CD4-positive, alpha-beta T cell (primary cell): ENCODE measurements at regions not wholly inside any gene's neighbourhood (a gene's known extent, or its start where the extent isn't known, plus 50 kb on each side); places are given as distances from the start of the nearest gene placed in this dataset.

Experiments
- ATAC-seq: fragments of 200-7000 bp; cut with Tn5 transposase; one replicate; pipeline ENCODE4 v1.10.0; 2022; ENCODE audit warnings: mild to moderate bottlenecking; ENCODE audit not compliant: poor library complexity
- CTCF ChIA-PET: fragments of 350-600 bp; sonication (Branson Sonifier 250); formaldehyde crosslinking; loops from one replicate; lab custom pipeline; 2021; ENCODE audit warnings: antibody characterized with exemption, inconsistent platforms; lab: Charles Lee
- POLR2A ChIA-PET: fragments of 350-600 bp; sonication (Branson Sonifier 250); formaldehyde crosslinking; loops from one replicate; lab custom pipeline; 2021; ENCODE audit warnings: antibody characterized with exemption, inconsistent platforms; lab: Charles Lee
- DNase-seq, 14 experiments: peaks; one replicate each; pipeline ENCODE4 v3.0.0-alpha.2; 2013 to 2020; ENCODE audit warnings: mixed read lengths in 2 of 14
- H3K27ac ChIP-seq, 2 donors: one replicate each; pipeline versions ENCODE4 v1.5.1 to v1.7.0; 2013; ENCODE audit warnings: low read length in 2 of 2, low read depth in 1 of 2, mild to moderate bottlenecking in 1 of 2
- H3K27me3 ChIP-seq, 2 experiments: 1 replicate in 1 of 2; 2 replicates in 1 of 2; pipeline versions ENCODE4 v1.6.1 to v1.7.0; 2013; ENCODE audit warnings: low read length in 2 of 2, control low read depth in 1 of 2, mild to moderate bottlenecking in 1 of 2, moderate library complexity in 1 of 2; ENCODE audit not compliant: insufficient read depth in 2 of 2, control insufficient read depth in 1 of 2
- H3K36me3 ChIP-seq: one replicate; pipeline ENCODE4 v1.6.1; 2013; ENCODE audit warnings: low read length, control low read depth; ENCODE audit not compliant: insufficient read depth
- H3K4me1 ChIP-seq: one replicate; pipeline ENCODE4 v1.6.1; 2013; ENCODE audit warnings: low read length, control low read depth; ENCODE audit not compliant: insufficient read depth
- H3K4me3 ChIP-seq: one replicate; pipeline ENCODE4 v1.5.1; 2013; ENCODE audit warnings: mild to moderate bottlenecking, low read length, moderate library complexity
- H3K9me3 ChIP-seq, 2 experiments: 1 replicate in 1 of 2; 2 replicates in 1 of 2; pipeline versions ENCODE4 v1.6.1 to v1.7.0; 2013; ENCODE audit warnings: low read length in 2 of 2, mild to moderate bottlenecking in 2 of 2, control low read depth in 1 of 2, moderate library complexity in 1 of 2; ENCODE audit not compliant: control insufficient read depth in 1 of 2, insufficient read depth in 1 of 2
- H3K27ac Mint-ChIP-seq: one replicate; pipeline ENCODE4 v1.8.0; 2020; ENCODE audit warnings: mixed read lengths
- H3K27me3 Mint-ChIP-seq: one replicate; pipeline ENCODE4 v1.8.0; 2021; ENCODE audit warnings: mixed read lengths
- H3K36me3 Mint-ChIP-seq: one replicate; pipeline ENCODE4 v1.8.0; 2021; ENCODE audit warnings: low read depth, mixed read lengths
- H3K4me1 Mint-ChIP-seq: one replicate; pipeline ENCODE4 v1.8.0; 2021; ENCODE audit warnings: low read depth, mixed read lengths
- H3K4me3 Mint-ChIP-seq: one replicate; pipeline ENCODE4 v1.8.0; 2020; ENCODE audit warnings: mild to moderate bottlenecking, mixed read lengths
- H3K9me3 Mint-ChIP-seq: one replicate; pipeline ENCODE4 v1.8.0; 2020; ENCODE audit warnings: mixed read lengths
- intact Hi-C, 2 experiments: fragments of 100-400 bp; cut with DNase I in 1 of 2; cut with micrococcal nuclease in 1 of 2; formaldehyde crosslinking; loops; one replicate each; pipeline versions ENCODE4 v1.15.1 to v1.9.0; 2023 to 2025; cut with DNase I, micrococcal nuclease
- TF ChIP-seq, protein P1 (sequence below): fragments of 200-600 bp; IDR thresholded peaks from one replicate; pipeline ENCODE4 v1.8.0; 2022; ENCODE audit warnings: antibody characterized with exemption, mild to moderate bottlenecking

DNA sequence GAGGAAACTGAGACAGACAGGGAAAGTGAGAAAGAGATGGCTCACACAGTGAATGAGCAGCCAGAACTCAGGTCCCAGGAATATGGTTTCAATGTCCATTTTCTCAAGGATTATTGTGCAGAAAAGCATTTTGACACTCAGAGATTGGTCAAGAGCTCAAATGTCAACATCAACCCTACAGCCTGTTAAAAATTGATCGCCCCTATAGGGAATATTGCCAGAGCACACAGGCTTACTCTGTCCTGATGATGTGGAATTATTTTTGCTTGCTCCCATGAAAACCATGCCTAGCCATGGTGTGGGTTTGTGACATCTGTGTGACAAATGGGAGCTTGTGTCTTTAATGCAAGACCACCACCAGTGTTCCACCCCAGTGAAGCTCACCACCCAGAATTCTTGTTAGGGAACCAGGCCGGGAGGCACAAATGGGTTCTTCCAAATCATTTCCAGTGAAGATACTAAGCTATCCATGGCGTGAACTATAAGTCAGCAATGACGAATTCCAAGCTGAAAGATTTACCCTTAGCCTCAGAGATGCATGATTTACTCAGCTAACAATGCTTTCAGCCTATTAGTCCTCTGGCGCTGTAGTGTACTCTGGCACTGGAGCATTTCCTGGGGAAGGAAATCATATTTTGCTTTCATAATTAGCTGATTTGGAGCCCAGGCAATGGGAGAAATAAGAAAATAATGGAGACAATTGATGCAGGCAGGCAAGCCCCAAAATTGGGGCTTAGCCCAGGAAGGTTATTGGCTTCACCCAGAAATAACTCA, 1188.2 kb upstream of the TMEM132C start:
- intact Hi-C loops = no loop called here
- H3K27me3 ChIP-seq = peaks cover 0 to 12% of the 10 kb centered on the region in 2 experiments
- no peaks in the 10 kb centered on the region for H3K36me3 Mint-ChIP-seq
- no peaks in the 10 kb centered on the region for H3K9me3 Mint-ChIP-seq
- H3K27ac Mint-ChIP-seq = no peak overlapping the region
- ChIA-PET CTCF (no interaction called here), POLR2A (no interaction called here)
- DNase-seq = no peak
- peaks cover 14% of the 10 kb centered on the region for H3K27me3 Mint-ChIP-seq
- no peak for ATAC-seq
- H3K4me3 Mint-ChIP-seq = no peak overlapping the region
- H3K4me1 Mint-ChIP-seq = peaks cover 11% of the 10 kb centered on the region
- H3K4me1 ChIP-seq = no peaks in the 10 kb centered on the region
- no peak overlapping the region for H3K4me3 ChIP-seq
- H3K9me3 ChIP-seq = no peaks in the 10 kb centered on the region
- H3K36me3 ChIP-seq = no peaks in the 10 kb centered on the region
- H3K27ac ChIP-seq = no peak overlapping the region
- TF ChIP-seq, protein P1, sequence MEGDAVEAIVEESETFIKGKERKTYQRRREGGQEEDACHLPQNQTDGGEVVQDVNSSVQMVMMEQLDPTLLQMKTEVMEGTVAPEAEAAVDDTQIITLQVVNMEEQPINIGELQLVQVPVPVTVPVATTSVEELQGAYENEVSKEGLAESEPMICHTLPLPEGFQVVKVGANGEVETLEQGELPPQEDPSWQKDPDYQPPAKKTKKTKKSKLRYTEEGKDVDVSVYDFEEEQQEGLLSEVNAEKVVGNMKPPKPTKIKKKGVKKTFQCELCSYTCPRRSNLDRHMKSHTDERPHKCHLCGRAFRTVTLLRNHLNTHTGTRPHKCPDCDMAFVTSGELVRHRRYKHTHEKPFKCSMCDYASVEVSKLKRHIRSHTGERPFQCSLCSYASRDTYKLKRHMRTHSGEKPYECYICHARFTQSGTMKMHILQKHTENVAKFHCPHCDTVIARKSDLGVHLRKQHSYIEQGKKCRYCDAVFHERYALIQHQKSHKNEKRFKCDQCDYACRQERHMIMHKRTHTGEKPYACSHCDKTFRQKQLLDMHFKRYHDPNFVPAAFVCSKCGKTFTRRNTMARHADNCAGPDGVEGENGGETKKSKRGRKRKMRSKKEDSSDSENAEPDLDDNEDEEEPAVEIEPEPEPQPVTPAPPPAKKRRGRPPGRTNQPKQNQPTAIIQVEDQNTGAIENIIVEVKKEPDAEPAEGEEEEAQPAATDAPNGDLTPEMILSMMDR = no peak

DNA sequence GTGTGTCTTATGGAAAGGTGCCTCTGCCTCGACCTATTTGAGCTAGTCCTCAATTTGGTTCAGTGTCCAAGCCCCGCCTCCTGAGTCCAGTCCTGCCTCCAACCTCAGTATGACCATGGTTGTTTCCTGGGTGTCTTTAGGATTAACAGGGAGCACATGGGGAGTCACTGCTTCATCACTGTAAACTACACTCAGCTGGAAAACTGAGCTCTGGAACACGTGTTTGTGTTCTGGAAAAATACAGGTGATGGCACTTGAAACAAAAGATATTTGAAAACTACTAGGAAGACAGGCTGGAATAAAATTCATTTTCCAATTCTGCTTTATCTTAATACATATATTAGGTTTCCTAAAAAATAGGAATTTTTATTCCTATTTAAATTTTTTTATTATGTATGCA, 1187.3 kb upstream of the TMEM132C start:
- Mint-ChIP-seq H3K4me3 (no peak overlapping the region), H3K27ac (no peak overlapping the region), H3K27me3 (peaks cover 14% of the 10 kb centered on the region), H3K36me3 (no peaks in the 10 kb centered on the region), H3K9me3 (no peaks in the 10 kb centered on the region), H3K4me1 (peaks cover 15% of the 10 kb centered on the region)
- Histone ChIP-seq H3K27ac (no peak overlapping the region), H3K9me3 (no peaks in the 10 kb centered on the region), H3K27me3 (peaks cover 0 to 12% of the 10 kb centered on the region in 2 experiments), H3K4me3 (no peak overlapping the region), H3K4me1 (no peaks in the 10 kb centered on the region), H3K36me3 (no peaks in the 10 kb centered on the region)
- ChIA-PET POLR2A (no interaction called here), CTCF (no interaction called here)
- intact Hi-C loops = no loop called here
- DNase-seq = no peak
- ATAC-seq = no peak
- TF ChIP-seq, protein P1 = no peak

DNA sequence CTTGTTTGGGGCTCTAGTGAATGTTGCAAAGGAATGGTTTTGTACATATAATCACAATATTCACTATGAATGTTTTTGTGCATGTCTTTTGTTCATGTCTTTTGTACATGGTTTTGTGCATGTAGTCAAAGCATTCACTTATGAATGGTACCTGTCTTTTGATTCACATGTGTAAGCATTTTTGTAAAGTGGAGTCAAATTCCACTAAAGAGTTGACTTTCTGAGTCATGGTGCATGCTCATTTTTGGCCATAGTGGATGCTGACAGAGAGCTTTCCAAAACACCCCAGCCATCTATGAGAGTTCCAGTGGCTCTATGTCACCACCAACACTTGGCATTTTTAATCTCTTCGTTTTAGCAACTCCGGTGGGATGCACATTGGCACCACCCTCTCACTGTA, 1185.9 kb upstream of the TMEM132C start:
- no peaks in the 10 kb centered on the region for H3K36me3 Mint-ChIP-seq
- H3K27me3 Mint-ChIP-seq = peaks cover 10% of the 10 kb centered on the region
- Histone ChIP-seq H3K4me3 (no peak overlapping the region), H3K4me1 (no peaks in the 10 kb centered on the region), H3K9me3 (no peaks in the 10 kb centered on the region), H3K27me3 (peaks cover 0 to 6% of the 10 kb centered on the region in 2 experiments), H3K27ac (no peak overlapping the region), H3K36me3 (no peaks in the 10 kb centered on the region)
- no peak for ATAC-seq
- no peaks in the 10 kb centered on the region for H3K9me3 Mint-ChIP-seq
- no peak overlapping the region for H3K27ac Mint-ChIP-seq
- TF ChIP-seq, protein P1 = no peak
- POLR2A ChIA-PET = no interaction called here
- intact Hi-C loops = no loop called here
- DNase-seq = no peak
- peaks cover 15% of the 10 kb centered on the region for H3K4me1 Mint-ChIP-seq
- H3K4me3 Mint-ChIP-seq = no peak overlapping the region
- CTCF ChIA-PET = no interaction called here
